Panc1 (cell line): ENCODE measurements at regions not wholly inside any gene's neighbourhood (a gene's known extent, or its start where the extent isn't known, plus 50 kb on each side); places are given as distances from the start of the nearest gene placed in this dataset.

Experiments
- CTCF ChIP-seq: fragments of 450-650 bp; IDR thresholded peaks from 2 replicates; pipeline ENCODE4 v1.5.1; 2017; ENCODE audit warnings: mild to moderate bottlenecking
- POLR2AphosphoS5 ChIP-seq: IDR thresholded peaks from 2 replicates; pipeline ENCODE4 v1.6.1; 2012; ENCODE audit warnings: mild to moderate bottlenecking, low read depth, low read length, moderate library complexity
- SIN3A ChIP-seq: IDR thresholded peaks from 2 replicates; pipeline ENCODE4 v1.6.1; 2012; ENCODE audit warnings: low read depth, mild to moderate bottlenecking, low read length, moderate library complexity, borderline replicate concordance; ENCODE audit not compliant: insufficient read depth

GRCh38 chr21:16125274-16125673 lies 395.5 kb downstream of the USP25 start:
- TF ChIP-seq CTCF (no peak), SIN3A (no peak), POLR2AphosphoS5 (no peak)
